ENCODE measurements at regions not wholly inside any gene's neighbourhood (a gene's known extent, or its start where the extent isn't known, plus 50 kb on each side); places are given as distances from the start of the nearest gene placed in this dataset.

DNA sequence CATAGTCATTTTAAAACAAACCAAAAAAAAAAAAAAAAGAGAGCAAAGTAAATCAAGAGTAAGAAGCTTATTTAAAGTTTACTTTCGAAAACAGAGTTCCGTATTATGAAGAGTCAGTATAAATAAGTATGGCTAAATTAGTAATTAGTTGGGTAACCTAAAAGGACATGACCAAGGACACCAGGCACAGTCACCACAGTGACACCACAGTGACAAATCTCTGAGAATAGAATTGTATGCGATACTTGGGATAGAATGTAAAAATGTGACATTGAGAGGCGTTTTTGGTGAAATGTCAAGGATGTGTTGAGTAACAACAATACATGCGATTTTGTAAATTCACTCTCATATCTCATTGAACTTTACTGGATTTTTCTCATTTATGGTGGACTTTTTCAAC lies 150.9 kb upstream of the SPEF2 start:
- no peak overlapping the region for H3K14ac ChIP-seq (replicated peaks; ENCODE audit: low read depth, low read length)
- no peak overlapping the region for H3K27ac ChIP-seq (ENCODE audit: insufficient read depth, low read length)
- intact Hi-C loops (cut with micrococcal nuclease): no loop called here
- TF ChIP-seq RAD21 (IDR thresholded peaks at IDR 0.05; ENCODE audit: low read length) (no peak), RCOR1 (IDR thresholded peaks at IDR 0.05; ENCODE audit: insufficient replicate concordance, low read length) (no peak), CHD1 (IDR thresholded peaks at IDR 0.05; ENCODE audit: low read depth, low read length) (no peak), POLR2A (IDR thresholded peaks at IDR 0.05; ENCODE audit: low read depth, low read length) (no peak), MXI1 (IDR thresholded peaks at IDR 0.05; ENCODE audit: borderline replicate concordance, low read depth, low read length) (no peak), CEBPB (IDR thresholded peaks at IDR 0.05; ENCODE audit: low read depth, low read length) (no peak), NFE2L2 (IDR thresholded peaks at IDR 0.05; ENCODE audit: low read depth, low read length) (no peak), SMC3 (IDR thresholded peaks at IDR 0.05; ENCODE audit: low read depth, low read length) (no peak)
- H3K79me1 ChIP-seq (ENCODE audit: low read depth in 1 of 2, low read length in 2 of 2): no peaks in the 10 kb centered on the region
- dilution Hi-C loops (cut with HindIII; ENCODE audit: low sequenced_read_pairs, unreplicated experiment): no loop called here
- H4K8ac ChIP-seq (ENCODE audit: low read depth in 2 of 2, low read length in 2 of 2): no peak overlapping the region
- POLR2A ChIA-PET (ENCODE audit: unreplicated experiment): no interaction called here
- no peaks in the 10 kb centered on the region for H3K36me3 ChIP-seq (ENCODE audit: control insufficient read depth, insufficient read depth, low read length)
- H4K20me1 ChIP-seq (ENCODE audit: insufficient read depth, low read length): no peaks in the 10 kb centered on the region
- no peak overlapping the region for H3K56ac ChIP-seq (ENCODE audit: extremely low read depth, insufficient read depth, low read length)
- ATAC-seq (ENCODE audit: low read depth) (no peak), DNase-seq (no peak)
- H3K4ac ChIP-seq (ENCODE audit: low read depth, low read length): no peak overlapping the region
- no peak overlapping the region for H4K91ac ChIP-seq (ENCODE audit: insufficient read depth, low read depth, low read length)
- CTCF ChIA-PET: no interaction called here
- no peak overlapping the region for H2AFZ ChIP-seq (replicated peaks; ENCODE audit: low read length, poor library complexity)
- no peak overlapping the region for H2BK5ac ChIP-seq (ENCODE audit: low read depth, low read length, poor library complexity, severe bottlenecking)
- no peak overlapping the region for H3K9ac ChIP-seq (ENCODE audit: low read depth, low read length)
- H4K5ac ChIP-seq (ENCODE audit: low read depth, low read length): no peak overlapping the region
- no peak overlapping the region for H2BK15ac ChIP-seq (ENCODE audit: low read depth, low read length)
- H3K9me3 ChIP-seq (ENCODE audit: control insufficient read depth, insufficient read depth, low read length): no peaks in the 10 kb centered on the region
- H3K23ac ChIP-seq (ENCODE audit: low read depth, low read length): no peak overlapping the region
- no peak overlapping the region for H3K4me3 ChIP-seq (ENCODE audit: insufficient read depth, low read depth, low read length)
- H3K27me3 ChIP-seq (ENCODE audit: control insufficient read depth, insufficient read depth, low read length): no peaks in the 10 kb centered on the region
- no peak overlapping the region for H2AK5ac ChIP-seq (ENCODE audit: low read depth, low read length)
- H2AK9ac ChIP-seq (replicated peaks; ENCODE audit: low read depth, low read length, poor library complexity): no peak overlapping the region
- no peak overlapping the region for H2BK120ac ChIP-seq (ENCODE audit: low read depth, low read length)
- no TSS peak for BruUV-seq (replicated peaks)
- no peak overlapping the region for H3K4me2 ChIP-seq (ENCODE audit: low read depth, low read length)
- no peaks in the 10 kb centered on the region for H3K9me1 ChIP-seq (ENCODE audit: insufficient read depth, low read length)
- H2BK20ac ChIP-seq (ENCODE audit: low read depth, low read length): no peak overlapping the region
- H3K4me1 ChIP-seq (ENCODE audit: control insufficient read depth, insufficient read depth, low read length): no peaks in the 10 kb centered on the region
- WGBS, 2 experiments (ENCODE audit: extremely low coverage in 2 of 2, insufficient read length in 1 of 2): no CpG with 5 or more reads among the region's 5 CpGs
- H3K18ac ChIP-seq (ENCODE audit: low read depth, low read length): no peak overlapping the region
- in situ Hi-C loops (cut with MboI; ENCODE audit: low sequenced_read_pairs): no loop called here

Data from IMR-90 (cell line).